Fibroblast of skin of back (primary cell): ENCODE measurements at regions not wholly inside any gene's neighbourhood (a gene's known extent, or its start where the extent isn't known, plus 50 kb on each side); places are given as distances from the start of the nearest gene placed in this dataset.
"Not testable (repeated sequence)": the region's sequence is repeated elsewhere in the genome, so short reads cannot be mapped to it uniquely, and the experiment has no call there.

Experiments used
- DNase-seq: peaks from one replicate; pipeline ENCODE4 v3.0.0-alpha.2; 2013

DNA sequence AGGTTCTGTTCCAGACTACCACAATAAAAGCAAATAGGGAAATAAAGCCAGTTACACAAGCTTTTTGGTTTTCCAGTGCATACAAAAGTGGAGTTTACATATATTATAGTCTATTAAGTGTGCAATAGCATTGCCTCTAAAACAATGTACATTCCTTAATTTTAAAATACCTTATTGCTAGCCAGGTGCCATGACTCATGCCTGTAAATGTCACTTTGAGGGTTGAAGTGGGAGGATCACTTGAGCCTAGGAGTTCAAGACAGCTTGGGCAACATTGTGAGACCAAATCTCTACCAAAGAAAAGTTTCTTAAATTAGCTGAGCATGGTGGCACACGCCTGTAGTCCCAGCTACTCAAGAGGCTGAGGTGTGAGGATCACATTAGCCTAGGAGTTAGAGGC lies 52.9 kb upstream of the IMP4 start:
- DNase-seq: no peak

GRCh38 chr2:130288467-130289403 lies 54.0 kb upstream of the IMP4 start:
- no peak for DNase-seq

DNA sequence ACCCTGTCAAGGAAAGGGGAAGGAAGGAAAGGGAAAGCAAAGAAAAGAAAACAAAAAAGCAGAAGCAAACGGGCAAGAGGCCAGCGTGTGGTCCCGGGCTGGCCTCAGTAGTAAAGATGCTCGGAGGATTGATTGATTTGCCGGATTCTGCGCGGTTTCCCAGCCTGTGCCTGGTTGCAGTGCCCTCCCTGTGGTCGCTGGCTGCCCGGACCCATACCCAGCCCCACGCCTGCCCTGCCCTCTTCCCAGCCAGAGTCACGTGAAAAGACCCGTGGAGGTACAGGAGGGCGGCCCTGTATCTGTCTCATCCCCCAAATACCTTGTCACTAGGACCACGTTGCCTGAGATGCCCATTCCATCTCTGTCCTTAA lies 55.1 kb upstream of the IMP4 start:
- no peak for DNase-seq

GRCh38 chr2:130286983-130287655 lies 55.6 kb upstream of the IMP4 start:
- no peak for DNase-seq

GRCh38 chr2:130283341-130283869 lies 59.3 kb upstream of the IMP4 start:
- not testable (repeated sequence) for DNase-seq

- DNase-seq: not testable (repeated sequence)
These were observed 63.1 kb upstream of the IMP4 start for GRCh38 chr2:130279551-130279950.

- not testable (repeated sequence) for DNase-seq
These were observed 70.1 kb upstream of the TUBA3E start for GRCh38 chr2:130268333-130268732.

DNA sequence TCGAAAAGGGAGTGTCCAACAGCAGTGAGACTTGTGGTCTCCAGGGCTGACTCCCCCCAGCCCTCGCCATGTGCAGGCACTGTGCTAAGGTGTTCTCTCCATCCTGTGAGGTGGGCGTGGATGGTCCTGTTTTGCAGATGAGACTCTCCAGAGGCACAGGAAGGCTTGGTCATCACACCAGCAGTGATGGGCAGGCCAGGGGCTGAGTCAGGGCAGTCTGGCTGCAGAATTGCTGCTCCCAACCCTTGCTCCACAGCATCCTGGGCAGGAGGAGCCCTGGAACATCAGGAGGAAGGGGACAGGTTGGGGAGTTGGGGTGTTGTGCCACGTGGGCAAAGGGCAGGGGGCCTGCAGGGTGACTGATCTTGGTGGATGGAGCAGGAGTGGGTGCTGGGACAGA lies 69.3 kb upstream of the TUBA3E start:
- DNase-seq: not testable (repeated sequence)

- DNase-seq: not testable (repeated sequence)
These were observed 68.6 kb upstream of the TUBA3E start for GRCh38 chr2:130266836-130267235.

- DNase-seq: not testable (repeated sequence)
These were observed 67.5 kb upstream of the TUBA3E start for GRCh38 chr2:130265570-130266247.

DNA sequence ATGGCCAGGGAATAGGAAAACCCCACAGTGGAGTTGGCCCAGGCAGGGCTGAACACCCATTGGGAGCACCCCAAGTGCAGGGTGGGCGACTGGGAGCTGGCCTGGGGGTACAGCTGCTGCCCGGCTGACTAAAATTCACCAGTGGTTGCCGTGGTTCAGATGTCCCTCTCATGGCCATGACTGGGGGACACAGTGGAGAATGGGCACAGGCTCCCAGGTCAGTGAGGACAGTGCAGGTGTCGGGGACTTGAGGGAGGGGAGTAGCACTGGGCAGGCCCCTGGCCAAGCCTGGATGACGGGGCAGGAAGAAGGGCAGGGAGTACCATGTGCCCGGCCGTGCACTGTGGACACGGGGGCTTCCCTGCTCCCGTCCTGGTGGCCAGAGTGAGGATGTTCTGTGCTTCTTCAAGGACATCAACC lies 66.7 kb upstream of the TUBA3E start:
- not testable (repeated sequence) for DNase-seq

GRCh38 chr2:130264501-130264900 lies 66.3 kb upstream of the TUBA3E start:
- DNase-seq: no peak

DNA sequence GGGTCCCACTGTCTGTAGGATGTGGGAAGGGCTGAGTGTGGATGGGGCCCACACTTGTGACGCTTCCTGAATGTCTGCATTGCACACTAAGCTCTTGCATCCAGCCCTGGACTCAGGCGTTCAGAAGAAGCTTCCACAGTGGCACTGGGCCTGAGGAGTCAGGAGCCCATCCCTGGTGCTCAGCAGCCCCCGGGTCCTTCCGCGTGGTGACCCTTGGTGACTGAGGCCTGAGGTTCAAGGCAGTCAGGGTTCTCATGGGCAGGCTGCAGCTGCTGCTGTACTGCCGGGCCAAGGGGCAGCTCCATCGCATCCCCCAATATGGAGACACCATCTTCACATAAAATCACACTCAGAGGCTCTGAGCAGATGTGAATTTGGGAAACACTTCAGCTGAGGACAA lies 65.8 kb upstream of the TUBA3E start:
- no peak for DNase-seq

- no peak for DNase-seq
These were observed 65.4 kb upstream of the TUBA3E start for GRCh38 chr2:130263606-130264005.

GRCh38 chr2:130261970-130262760 lies 63.9 kb upstream of the TUBA3E start:
- peak; percentile 9 for DNase-seq

GRCh38 chr2:130261099-130261498 lies 62.9 kb upstream of the TUBA3E start:
- DNase-seq: no peak

GRCh38 chr2:130259594-130259993 lies 61.4 kb upstream of the TUBA3E start:
- no peak for DNase-seq

GRCh38 chr2:130258356-130258755 lies 60.1 kb upstream of the TUBA3E start:
- DNase-seq: no peak

DNA sequence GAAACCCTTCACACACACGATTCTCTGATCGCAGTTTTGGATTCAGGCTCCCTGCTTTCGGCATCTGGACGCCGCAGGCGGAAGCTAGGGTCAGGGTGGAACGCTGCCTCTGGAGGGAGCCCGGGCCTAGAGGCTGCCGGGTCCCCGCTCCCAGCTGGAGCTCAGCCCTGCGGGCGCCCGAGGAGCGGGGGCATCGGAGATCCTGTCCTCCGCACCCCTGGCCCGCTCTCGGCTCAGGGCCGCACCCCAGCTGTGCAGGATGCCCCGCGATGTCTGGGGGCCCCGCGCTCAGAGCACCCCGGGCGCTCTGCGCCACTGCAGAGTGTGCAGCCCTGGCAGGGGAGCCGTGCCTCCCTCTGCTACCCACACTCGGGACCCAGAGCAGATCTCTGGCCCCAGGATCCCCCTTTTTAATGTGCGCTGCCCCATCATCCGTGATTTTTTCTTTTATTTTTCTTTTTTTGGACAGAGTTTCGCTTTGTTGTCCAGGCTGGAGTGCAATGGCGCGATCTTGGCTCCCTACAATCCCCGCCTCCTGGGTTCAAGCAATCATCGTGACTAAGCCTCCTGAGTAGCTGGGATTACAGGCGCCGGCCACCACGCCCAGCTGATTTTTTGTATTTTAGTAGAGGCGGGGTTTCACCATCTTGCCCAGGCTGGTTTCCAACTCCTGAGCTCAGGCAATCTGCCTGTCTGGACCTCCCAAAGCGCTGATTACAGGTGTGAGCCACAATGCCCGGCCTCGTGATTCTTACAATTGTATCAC lies 54.8 kb upstream of the TUBA3E start:
- peak; percentile 10 for DNase-seq

GRCh38 chr2:130251873-130252620 lies 53.8 kb upstream of the TUBA3E start:
- no peak for DNase-seq

- DNase-seq: no peak
These were observed 53.3 kb upstream of the TUBA3E start for GRCh38 chr2:130251535-130251872.
